GM10266 (cell line): ENCODE measurements at regions not wholly inside any gene's neighbourhood (a gene's known extent, or its start where the extent isn't known, plus 50 kb on each side); places are given as distances from the start of the nearest gene placed in this dataset.
"Not testable (repeated sequence)": the region's sequence is repeated elsewhere in the genome, so short reads cannot be mapped to it uniquely, and the experiment has no call there.

Source experiments
- DNase-seq: peaks from one replicate; pipeline ENCODE4 v3.0.0; 2012; ENCODE audit errors: extremely low spot score
- CTCF ChIP-seq: IDR thresholded peaks from 2 replicates; pipeline ENCODE4 v1.5.1; 2012; ENCODE audit warnings: mild to moderate bottlenecking, low read depth; ENCODE audit not compliant: control insufficient read depth, insufficient read depth; ENCODE audit errors: missing control alignments

GRCh38 chr7:153564391-153564790 lies 487.8 kb upstream of the DPP6 start:
- no peak for DNase-seq
- no peak for TF ChIP-seq CTCF

GRCh38 chr7:153566324-153566723 lies 485.9 kb upstream of the DPP6 start:
- no peak for TF ChIP-seq CTCF
- no peak for DNase-seq

- DNase-seq, result no peak
- no peak for TF ChIP-seq CTCF
Observed at GRCh38 chr7:153567426-153567825, 484.8 kb upstream of the DPP6 start.

- DNase-seq, result not testable (repeated sequence)
Observed at GRCh38 chr7:153569520-153569919, 482.7 kb upstream of the DPP6 start.

GRCh38 chr7:153576096-153576495 lies 476.1 kb upstream of the DPP6 start:
- no peak for DNase-seq
- no peak for TF ChIP-seq CTCF

- TF ChIP-seq CTCF, result no peak
- DNase-seq, result no peak
Observed at GRCh38 chr7:153581419-153581818, 470.8 kb upstream of the DPP6 start.

GRCh38 chr7:153584132-153584531 lies 468.1 kb upstream of the DPP6 start:
- DNase-seq, result no peak
- no peak for TF ChIP-seq CTCF

- DNase-seq, result no peak
- TF ChIP-seq CTCF, result no peak
Observed at GRCh38 chr7:153588586-153588985, 463.6 kb upstream of the DPP6 start.
